ENCODE measurements at regions not wholly inside any gene's neighbourhood (a gene's known extent, or its start where the extent isn't known, plus 50 kb on each side); places are given as distances from the start of the nearest gene placed in this dataset.

DNA sequence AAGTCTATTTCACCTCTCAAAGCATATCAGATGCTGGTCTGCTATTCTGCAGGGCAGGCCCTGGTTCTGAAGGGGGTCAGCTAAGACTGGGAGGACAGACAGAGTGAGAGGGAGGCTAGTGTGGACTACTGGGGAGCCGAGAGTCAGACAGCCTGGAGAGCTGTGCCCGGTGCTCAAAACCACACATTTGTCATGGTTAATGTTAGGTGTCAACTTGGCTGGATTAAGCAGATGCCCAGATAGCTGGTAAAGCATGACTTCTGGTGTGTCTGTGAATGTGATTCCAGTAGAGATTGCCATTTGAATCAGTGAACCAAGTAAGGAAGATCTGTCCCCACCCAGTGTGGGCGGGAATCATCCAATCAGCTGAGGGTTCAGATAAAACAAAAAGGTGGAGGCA is 102.6 kb downstream of the SNX19 start:
- Mint-ChIP-seq H3K4me3 (no peak overlapping the region), H3K4me1 (no peaks in the 10 kb centered on the region), H3K27ac (no peak overlapping the region), H3K9me3 (ENCODE audit: insufficient read depth) (no peaks in the 10 kb centered on the region), H3K27me3 (peaks cover 29% of the 10 kb centered on the region)
- no peaks in the 10 kb centered on the region for H3K4me1 ChIP-seq (ENCODE audit: control insufficient read depth in 2 of 2, insufficient read depth in 2 of 2, low read length in 2 of 2)
- no peak overlapping the region for H3K4me2 ChIP-seq (replicated peaks; ENCODE audit: low read depth, low read length, poor library complexity, severe bottlenecking)
- H3K9ac ChIP-seq (ENCODE audit: low read length): no peak overlapping the region
- H2AFZ ChIP-seq (ENCODE audit: insufficient read depth, low read depth, low read length, poor library complexity, severe bottlenecking): no peak overlapping the region
- CTCF ChIA-PET: no interaction called here
- peaks cover 0 to 10% (median under 1%) of the 10 kb centered on the region in 4 experiments for H3K27me3 ChIP-seq (replicated peaks in 1 of 4; ENCODE audit: control extremely low read depth in 1 of 4, control insufficient read depth in 3 of 4, insufficient read depth in 4 of 4, low read length in 3 of 4)
- intact Hi-C loops (cut with micrococcal nuclease): no loop called here
- no peak for DNase-seq
- H3K27ac ChIP-seq (ENCODE audit: low read length in 2 of 2): no peak overlapping the region
- no peak overlapping the region for H3K4me3 ChIP-seq (ENCODE audit: control extremely low read depth in 1 of 5, extremely low read depth in 1 of 5, insufficient read depth in 1 of 5, low read depth in 2 of 5, low read length in 4 of 5)
- no peaks in the 10 kb centered on the region for H3K36me3 ChIP-seq (replicated peaks in 1 of 2; ENCODE audit: control extremely low read depth in 1 of 2, control insufficient read depth in 1 of 2, extremely low read depth in 1 of 2, insufficient read depth in 2 of 2, low read length in 1 of 2)
- H3K9me3 ChIP-seq (ENCODE audit: control extremely low read depth in 1 of 3, control insufficient read depth in 2 of 3, insufficient read depth in 1 of 3, low read length in 2 of 3): no peaks in the 10 kb centered on the region
- no peaks in the 10 kb centered on the region for H3K79me2 ChIP-seq (ENCODE audit: control insufficient read depth, insufficient read depth, low read length)
- ATAC-seq (ENCODE audit: low read depth): no peak
- no peaks in the 10 kb centered on the region for H4K20me1 ChIP-seq (ENCODE audit: control insufficient read depth, insufficient read depth, low read length, poor library complexity, severe bottlenecking)
- WGBS (ENCODE audit: insufficient coverage): 34% methylated on average over 3 of the region's 3 CpGs
- POLR2A ChIA-PET: no interaction called here
- TF ChIP-seq, protein P1, sequence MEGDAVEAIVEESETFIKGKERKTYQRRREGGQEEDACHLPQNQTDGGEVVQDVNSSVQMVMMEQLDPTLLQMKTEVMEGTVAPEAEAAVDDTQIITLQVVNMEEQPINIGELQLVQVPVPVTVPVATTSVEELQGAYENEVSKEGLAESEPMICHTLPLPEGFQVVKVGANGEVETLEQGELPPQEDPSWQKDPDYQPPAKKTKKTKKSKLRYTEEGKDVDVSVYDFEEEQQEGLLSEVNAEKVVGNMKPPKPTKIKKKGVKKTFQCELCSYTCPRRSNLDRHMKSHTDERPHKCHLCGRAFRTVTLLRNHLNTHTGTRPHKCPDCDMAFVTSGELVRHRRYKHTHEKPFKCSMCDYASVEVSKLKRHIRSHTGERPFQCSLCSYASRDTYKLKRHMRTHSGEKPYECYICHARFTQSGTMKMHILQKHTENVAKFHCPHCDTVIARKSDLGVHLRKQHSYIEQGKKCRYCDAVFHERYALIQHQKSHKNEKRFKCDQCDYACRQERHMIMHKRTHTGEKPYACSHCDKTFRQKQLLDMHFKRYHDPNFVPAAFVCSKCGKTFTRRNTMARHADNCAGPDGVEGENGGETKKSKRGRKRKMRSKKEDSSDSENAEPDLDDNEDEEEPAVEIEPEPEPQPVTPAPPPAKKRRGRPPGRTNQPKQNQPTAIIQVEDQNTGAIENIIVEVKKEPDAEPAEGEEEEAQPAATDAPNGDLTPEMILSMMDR (IDR thresholded peaks at IDR 0.05): no peak
- TF ChIP-seq EZH2 (IDR thresholded peaks at IDR 0.05; ENCODE audit: borderline replicate concordance, insufficient read depth, low read depth, low read length, poor library complexity, severe bottlenecking): no peak

DNA sequence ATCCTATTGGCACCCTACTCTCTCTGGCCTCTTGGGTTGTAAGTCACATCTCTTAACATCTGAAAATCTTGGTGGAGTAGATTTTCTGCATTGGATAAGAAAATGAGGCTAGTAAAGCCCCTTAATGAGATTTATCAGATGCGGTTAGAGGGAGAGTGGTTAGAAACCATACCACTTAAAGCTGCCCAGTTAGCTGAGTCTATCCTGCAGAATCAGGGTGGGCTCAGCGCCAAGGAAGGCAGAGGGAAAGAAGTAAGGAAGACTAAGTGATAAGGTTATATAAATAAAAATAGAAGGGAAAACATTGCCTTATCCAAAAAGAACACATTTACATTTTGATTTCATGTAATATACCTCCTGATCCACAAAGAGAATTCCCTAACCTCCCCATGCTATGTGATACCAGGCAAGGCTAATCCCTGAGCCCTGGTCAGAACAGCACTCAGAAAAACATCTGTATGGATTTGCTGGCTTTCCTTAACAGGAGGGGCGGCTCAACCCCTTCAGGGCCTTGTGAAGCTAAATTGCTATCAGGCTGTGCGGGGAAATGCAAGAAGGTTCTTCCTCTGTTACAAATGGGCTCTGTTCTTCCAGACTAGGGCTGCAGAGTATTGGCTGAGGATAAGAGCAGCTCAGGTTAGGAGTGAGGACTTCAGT is 101.7 kb downstream of the SNX19 start:
- Histone ChIP-seq H3K27ac (ENCODE audit: low read length in 2 of 2) (no peak overlapping the region), H3K36me3 (replicated peaks in 1 of 2; ENCODE audit: control extremely low read depth in 1 of 2, control insufficient read depth in 1 of 2, extremely low read depth in 1 of 2, insufficient read depth in 2 of 2, low read length in 1 of 2) (no peaks in the 10 kb centered on the region), H3K9me3 (ENCODE audit: control extremely low read depth in 1 of 3, control insufficient read depth in 2 of 3, insufficient read depth in 1 of 3, low read length in 2 of 3) (no peaks in the 10 kb centered on the region), H3K79me2 (ENCODE audit: control insufficient read depth, insufficient read depth, low read length) (no peaks in the 10 kb centered on the region), H3K4me3 (ENCODE audit: control extremely low read depth in 1 of 5, extremely low read depth in 1 of 5, insufficient read depth in 1 of 5, low read depth in 2 of 5, low read length in 4 of 5) (no peak overlapping the region), H3K4me2 (replicated peaks; ENCODE audit: low read depth, low read length, poor library complexity, severe bottlenecking) (no peak overlapping the region), H3K9ac (ENCODE audit: low read length) (no peak overlapping the region), H2AFZ (ENCODE audit: insufficient read depth, low read depth, low read length, poor library complexity, severe bottlenecking) (no peak overlapping the region), H3K27me3 (replicated peaks in 1 of 4; ENCODE audit: control extremely low read depth in 1 of 4, control insufficient read depth in 3 of 4, insufficient read depth in 4 of 4, low read length in 3 of 4) (peaks cover 0 to 10% (median under 1%) of the 10 kb centered on the region in 4 experiments), H4K20me1 (ENCODE audit: control insufficient read depth, insufficient read depth, low read length, poor library complexity, severe bottlenecking) (no peaks in the 10 kb centered on the region), H3K4me1 (ENCODE audit: control insufficient read depth in 2 of 2, insufficient read depth in 2 of 2, low read length in 2 of 2) (no peaks in the 10 kb centered on the region)
- Mint-ChIP-seq H3K9me3 (ENCODE audit: insufficient read depth) (no peaks in the 10 kb centered on the region), H3K4me1 (no peaks in the 10 kb centered on the region), H3K27me3 (peaks cover 28% of the 10 kb centered on the region), H3K4me3 (no peak overlapping the region), H3K27ac (no peak overlapping the region)
- DNase-seq: no peak
- TF ChIP-seq EZH2 (IDR thresholded peaks at IDR 0.05; ENCODE audit: borderline replicate concordance, insufficient read depth, low read depth, low read length, poor library complexity, severe bottlenecking): no peak
- TF ChIP-seq, protein P1 (IDR thresholded peaks at IDR 0.05): no peak
- 100% methylated on average over 3 of the region's 4 CpGs for WGBS (ENCODE audit: insufficient coverage)
- POLR2A ChIA-PET: no interaction called here
- intact Hi-C loops (cut with micrococcal nuclease): no loop called here
- no peak for ATAC-seq (ENCODE audit: low read depth)
- CTCF ChIA-PET: no interaction called here

Measured in B cell (primary cell).